ENCODE measurements at regions not wholly inside any gene's neighbourhood (a gene's known extent, or its start where the extent isn't known, plus 50 kb on each side); places are given as distances from the start of the nearest gene placed in this dataset.

GRCh38 chr1:231104917-231105316 is 56.9 kb upstream of the TRIM67 start:
- Histone ChIP-seq H3K36me3 (no peaks in the 10 kb centered on the region), H3K27ac (no peak overlapping the region), H3K4me1 (peaks cover 8 to 10% of the 10 kb centered on the region in 2 donors), H3K9me3 (no peaks in the 10 kb centered on the region), H3K27me3 (no peaks in the 10 kb centered on the region), H3K4me3 (no peak overlapping the region)
- TF ChIP-seq, protein P1, sequence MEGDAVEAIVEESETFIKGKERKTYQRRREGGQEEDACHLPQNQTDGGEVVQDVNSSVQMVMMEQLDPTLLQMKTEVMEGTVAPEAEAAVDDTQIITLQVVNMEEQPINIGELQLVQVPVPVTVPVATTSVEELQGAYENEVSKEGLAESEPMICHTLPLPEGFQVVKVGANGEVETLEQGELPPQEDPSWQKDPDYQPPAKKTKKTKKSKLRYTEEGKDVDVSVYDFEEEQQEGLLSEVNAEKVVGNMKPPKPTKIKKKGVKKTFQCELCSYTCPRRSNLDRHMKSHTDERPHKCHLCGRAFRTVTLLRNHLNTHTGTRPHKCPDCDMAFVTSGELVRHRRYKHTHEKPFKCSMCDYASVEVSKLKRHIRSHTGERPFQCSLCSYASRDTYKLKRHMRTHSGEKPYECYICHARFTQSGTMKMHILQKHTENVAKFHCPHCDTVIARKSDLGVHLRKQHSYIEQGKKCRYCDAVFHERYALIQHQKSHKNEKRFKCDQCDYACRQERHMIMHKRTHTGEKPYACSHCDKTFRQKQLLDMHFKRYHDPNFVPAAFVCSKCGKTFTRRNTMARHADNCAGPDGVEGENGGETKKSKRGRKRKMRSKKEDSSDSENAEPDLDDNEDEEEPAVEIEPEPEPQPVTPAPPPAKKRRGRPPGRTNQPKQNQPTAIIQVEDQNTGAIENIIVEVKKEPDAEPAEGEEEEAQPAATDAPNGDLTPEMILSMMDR (IDR thresholded peaks at IDR 0.05 in 4 of 5, conservative IDR thresholded peaks at IDR 0.05 in 1 of 5) = no peak
- TF ChIP-seq POLR2A (IDR thresholded peaks at IDR 0.05) = no peak
- no peak for ATAC-seq
- in situ Hi-C loops (cut with MboI; ENCODE audit: low sequenced_read_pairs in 4 of 4) = no loop called here
- intact Hi-C loops (cut with DNase I; ENCODE audit: low total_unique reads) = no loop called here
- DNase-seq = no peak

GRCh38 chr1:231103961-231104360 is 57.9 kb upstream of the TRIM67 start:
- in situ Hi-C loops (cut with MboI; ENCODE audit: low sequenced_read_pairs in 4 of 4) = no loop called here
- Histone ChIP-seq H3K36me3 (no peaks in the 10 kb centered on the region), H3K9me3 (no peaks in the 10 kb centered on the region), H3K27me3 (no peaks in the 10 kb centered on the region), H3K4me3 (no peak overlapping the region), H3K4me1 (peaks cover 8 to 10% of the 10 kb centered on the region in 2 donors), H3K27ac (no peak overlapping the region)
- no peak for TF ChIP-seq POLR2A (IDR thresholded peaks at IDR 0.05)
- TF ChIP-seq, protein P1 (IDR thresholded peaks at IDR 0.05 in 4 of 5, conservative IDR thresholded peaks at IDR 0.05 in 1 of 5) = no peak
- no peak for ATAC-seq
- intact Hi-C loops (cut with DNase I; ENCODE audit: low total_unique reads) = no loop called here
- no peak for DNase-seq

DNA sequence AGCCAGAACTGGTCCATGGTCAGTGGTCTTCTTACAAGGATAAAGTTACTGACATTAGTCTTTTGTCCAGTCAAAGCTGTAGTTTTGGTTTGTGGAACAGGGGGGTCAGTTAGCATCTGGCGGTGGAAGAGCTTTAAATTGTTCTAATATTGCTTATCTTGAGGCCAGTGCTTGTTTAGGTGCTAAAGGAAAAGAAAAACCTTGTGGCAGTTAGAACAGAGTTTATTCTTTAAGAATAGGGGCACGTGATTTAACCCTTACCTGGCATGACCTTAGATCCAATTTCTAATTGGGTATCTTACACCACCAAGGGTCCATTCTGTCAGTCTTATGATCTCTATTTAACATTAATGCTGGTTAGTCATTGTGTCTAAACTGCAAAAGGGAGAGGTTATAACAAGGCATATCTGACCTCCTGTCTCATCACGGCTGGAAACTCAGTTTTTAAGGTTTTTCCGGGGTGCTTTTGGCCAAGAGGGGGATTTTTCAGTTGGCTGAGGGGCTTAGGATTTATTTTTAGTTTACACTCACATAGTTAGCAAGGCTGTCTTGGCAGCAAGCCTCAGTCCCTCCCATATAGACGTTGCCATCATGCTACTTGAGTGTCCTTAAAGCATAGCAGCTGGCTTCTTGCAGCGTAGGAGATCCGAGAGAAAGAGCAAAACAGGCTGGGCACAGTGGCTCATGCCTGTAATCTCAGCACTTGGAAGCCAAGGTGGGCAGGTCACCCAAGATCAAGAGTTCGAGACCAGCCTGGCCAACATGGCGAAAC is 60.1 kb upstream of the FAM89A start:
- in situ Hi-C loops (cut with MboI; ENCODE audit: low sequenced_read_pairs in 4 of 4) (no loop called here), intact Hi-C loops (cut with DNase I; ENCODE audit: low total_unique reads) (no loop called here)
- H3K36me3 ChIP-seq = no peaks in the 10 kb centered on the region
- no peak overlapping the region for H3K4me3 ChIP-seq
- no peaks in the 10 kb centered on the region for H3K4me1 ChIP-seq
- no peak for ATAC-seq
- no peak for DNase-seq
- no peak for TF ChIP-seq POLR2A (IDR thresholded peaks at IDR 0.05)
- TF ChIP-seq, protein P1 (IDR thresholded peaks at IDR 0.05 in 4 of 5, conservative IDR thresholded peaks at IDR 0.05 in 1 of 5) = no peak
- H3K9me3 ChIP-seq = no peaks in the 10 kb centered on the region
- H3K27ac ChIP-seq = no peak overlapping the region
- no peaks in the 10 kb centered on the region for H3K27me3 ChIP-seq

- intact Hi-C loops (cut with DNase I; ENCODE audit: low total_unique reads) = no loop called here
- Histone ChIP-seq H3K4me3 (no peak overlapping the region), H3K27ac (no peak overlapping the region), H3K9me3 (no peaks in the 10 kb centered on the region), H3K27me3 (no peaks in the 10 kb centered on the region), H3K36me3 (no peaks in the 10 kb centered on the region), H3K4me1 (no peaks in the 10 kb centered on the region)
- TF ChIP-seq, protein P1 (IDR thresholded peaks at IDR 0.05 in 4 of 5, conservative IDR thresholded peaks at IDR 0.05 in 1 of 5) = no peak
- TF ChIP-seq POLR2A (IDR thresholded peaks at IDR 0.05) = no peak
- in situ Hi-C loops (cut with MboI; ENCODE audit: low sequenced_read_pairs in 4 of 4) = no loop called here
- no peak for ATAC-seq
- no peak for DNase-seq
Measured at GRCh38 chr1:231099311-231099710, 59.3 kb upstream of the FAM89A start.

DNA sequence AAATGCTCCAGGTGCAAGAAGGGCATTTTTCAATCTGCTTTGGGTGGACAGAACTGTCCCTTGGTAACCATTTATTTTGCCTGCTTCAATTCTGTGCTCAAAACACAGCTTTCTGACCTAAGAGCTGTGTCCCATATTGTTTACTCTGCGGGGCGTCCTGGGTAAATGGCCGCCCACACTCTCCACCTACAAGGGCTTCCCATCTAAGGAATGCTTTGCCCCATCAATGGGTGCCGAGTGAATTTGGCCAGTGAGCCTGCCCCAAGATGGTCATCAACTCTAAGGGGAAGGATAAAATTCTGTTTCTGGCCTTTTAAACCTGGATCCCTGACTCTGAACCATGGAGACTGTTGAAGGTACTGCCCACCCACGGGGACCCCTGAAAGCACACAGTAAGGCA is 55.5 kb upstream of the FAM89A start:
- Histone ChIP-seq H3K9me3 (no peaks in the 10 kb centered on the region), H3K27me3 (no peaks in the 10 kb centered on the region), H3K36me3 (no peaks in the 10 kb centered on the region), H3K4me3 (no peak overlapping the region), H3K27ac (no peak overlapping the region), H3K4me1 (peaks cover 0 to 6% of the 10 kb centered on the region in 2 donors)
- intact Hi-C loops (cut with DNase I; ENCODE audit: low total_unique reads) = no loop called here
- TF ChIP-seq POLR2A (IDR thresholded peaks at IDR 0.05) = no peak
- no peak for DNase-seq
- no peak for ATAC-seq
- in situ Hi-C loops (cut with MboI; ENCODE audit: low sequenced_read_pairs in 4 of 4) = no loop called here
